Right lobe of liver (tissue), 6 donors: ENCODE measurements at regions not wholly inside any gene's neighbourhood (a gene's known extent, or its start where the extent isn't known, plus 50 kb on each side); places are given as distances from the start of the nearest gene placed in this dataset.

ENCODE experiments used
- ATAC-seq, 4 donors: fragments of 200-7000 bp; cut with Tn5 transposase; one replicate each; pipeline ENCODE4 v1.9.1; 2020; ENCODE audit warnings: mild to moderate bottlenecking in 4 of 4, moderate library complexity in 4 of 4
- DNase-seq, 3 donors: peaks; one replicate each; pipeline ENCODE4 v3.0.0-alpha.2; 2020
- H3K27ac ChIP-seq, 3 donors: fragments of 200-600 bp; one replicate each; pipeline ENCODE4 v1.8.0; 2022
- H3K27me3 ChIP-seq, 2 donors: fragments of 200-600 bp; one replicate each; pipeline ENCODE4 v1.8.0; 2022
- H3K36me3 ChIP-seq, 4 donors: fragments of 200-600 bp; sonication (generic) in 1 of 4; one replicate each; pipeline versions ENCODE4 v1.5.1 to v1.8.0; 2017 to 2022; ENCODE audit warnings: control low read depth in 1 of 4
- H3K4me1 ChIP-seq, 4 donors: fragments of 200-600 bp; sonication (generic) in 1 of 4; one replicate each; pipeline versions ENCODE4 v1.5.1 to v1.8.0; 2017 to 2022; ENCODE audit warnings: control low read depth in 1 of 4
- H3K4me3 ChIP-seq, 3 donors: fragments of 200-600 bp; one replicate each; pipeline ENCODE4 v1.8.0; 2022
- H3K9me3 ChIP-seq, 4 donors: fragments of 200-600 bp; sonication (generic) in 1 of 4; one replicate each; pipeline versions ENCODE4 v1.5.1 to v1.8.0; 2017 to 2022; ENCODE audit warnings: control low read depth in 1 of 4
- POLR2A ChIP-seq: fragments of 450-650 bp; IDR thresholded peaks from one replicate; pipeline ENCODE4 v1.6.1; 2017; ENCODE audit warnings: antibody characterized with exemption, mild to moderate bottlenecking
- WGBS: methylation state at CpG from one replicate; pipeline ENCODE4 v1.1.6; 2018; ENCODE audit warnings: low coverage, low lambda C conversion rate; ENCODE audit not compliant: insufficient coverage; ENCODE audit errors: missing lambda C conversion rate; 5-methylcytosine and 5-hydroxymethylcytosine counted together
- intact Hi-C, 2 donors: fragments of 100-400 bp; cut with DNase I; formaldehyde crosslinking; loops; one replicate each; pipeline versions ENCODE4 v1.11.2 to v1.14.1; 2022
- TF ChIP-seq, protein P1 (sequence below), 4 donors: fragments of 200-600 bp in 3 of 4; fragments of 450-650 bp in 1 of 4; IDR thresholded peaks; one replicate each; pipeline versions ENCODE4 v1.5.1 to v1.8.0; 2016 to 2022; ENCODE audit warnings: antibody characterized with exemption in 4 of 4, mild to moderate bottlenecking in 2 of 4
- donor health status: DM: no; HTN: yes; CAD: no.
- donor health status: DM: no; HTN: no; CAD: no.
- donor health status: DM: no; HTN: no; CAD: no.
- donor health status: DM: no; HTN: yes; CAD: no.
- donor health status: DM: no; HTN: yes; CAD: no.

DNA sequence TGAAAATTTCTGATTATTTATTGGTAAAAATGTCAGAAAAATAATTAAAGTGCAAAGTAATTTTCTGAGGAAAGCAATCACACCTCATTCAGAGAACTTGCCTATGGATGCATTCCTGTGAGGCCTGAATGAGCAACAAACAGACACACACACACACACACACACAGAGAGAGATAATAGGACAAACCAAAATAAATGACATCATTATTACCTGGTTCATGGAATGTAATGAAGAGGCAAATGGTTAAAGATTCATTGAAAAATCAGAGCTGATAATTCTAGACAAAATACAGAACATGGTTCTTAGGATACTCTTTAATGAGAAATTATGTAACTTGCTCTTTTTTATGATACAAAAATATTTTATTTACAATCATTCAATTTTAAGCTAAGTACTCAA, 490.6 kb upstream of the POU3F2 start:
- H3K36me3 ChIP-seq = no peaks in the 10 kb centered on the region
- TF ChIP-seq, protein P1, sequence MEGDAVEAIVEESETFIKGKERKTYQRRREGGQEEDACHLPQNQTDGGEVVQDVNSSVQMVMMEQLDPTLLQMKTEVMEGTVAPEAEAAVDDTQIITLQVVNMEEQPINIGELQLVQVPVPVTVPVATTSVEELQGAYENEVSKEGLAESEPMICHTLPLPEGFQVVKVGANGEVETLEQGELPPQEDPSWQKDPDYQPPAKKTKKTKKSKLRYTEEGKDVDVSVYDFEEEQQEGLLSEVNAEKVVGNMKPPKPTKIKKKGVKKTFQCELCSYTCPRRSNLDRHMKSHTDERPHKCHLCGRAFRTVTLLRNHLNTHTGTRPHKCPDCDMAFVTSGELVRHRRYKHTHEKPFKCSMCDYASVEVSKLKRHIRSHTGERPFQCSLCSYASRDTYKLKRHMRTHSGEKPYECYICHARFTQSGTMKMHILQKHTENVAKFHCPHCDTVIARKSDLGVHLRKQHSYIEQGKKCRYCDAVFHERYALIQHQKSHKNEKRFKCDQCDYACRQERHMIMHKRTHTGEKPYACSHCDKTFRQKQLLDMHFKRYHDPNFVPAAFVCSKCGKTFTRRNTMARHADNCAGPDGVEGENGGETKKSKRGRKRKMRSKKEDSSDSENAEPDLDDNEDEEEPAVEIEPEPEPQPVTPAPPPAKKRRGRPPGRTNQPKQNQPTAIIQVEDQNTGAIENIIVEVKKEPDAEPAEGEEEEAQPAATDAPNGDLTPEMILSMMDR (IDR thresholded peaks at IDR 0.05) = no peak
- TF ChIP-seq POLR2A = no peak
- H3K4me3 ChIP-seq = no peak overlapping the region
- no peaks in the 10 kb centered on the region for H3K9me3 ChIP-seq
- intact Hi-C loops = no loop called here
- H3K27me3 ChIP-seq = no peaks in the 10 kb centered on the region
- H3K27ac ChIP-seq = no peak overlapping the region
- no peak for ATAC-seq
- DNase-seq = no peak
- H3K4me1 ChIP-seq = no peaks in the 10 kb centered on the region

DNA sequence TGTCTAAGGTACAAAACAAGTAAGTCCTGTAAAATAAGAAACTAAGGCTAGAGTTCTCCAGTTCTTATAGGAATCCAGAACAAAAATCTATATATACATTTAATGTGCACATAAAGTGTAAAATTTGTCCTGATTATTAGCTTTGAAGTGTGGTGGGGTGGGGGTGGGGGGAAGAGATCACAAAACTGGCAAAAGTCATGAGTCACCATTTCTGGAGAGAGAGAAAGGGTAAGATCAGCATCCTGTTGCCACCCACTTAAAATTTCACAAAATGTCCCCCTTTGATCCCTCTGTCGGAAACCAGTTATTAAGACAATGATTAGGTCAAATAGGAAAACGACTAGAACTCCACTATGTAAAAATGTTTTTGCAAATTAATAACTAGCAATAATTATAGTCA, 482.0 kb upstream of the POU3F2 start:
- intact Hi-C loops = no loop called here
- TF ChIP-seq, protein P1 (IDR thresholded peaks at IDR 0.05) = no peak
- no peak for TF ChIP-seq POLR2A
- Histone ChIP-seq H3K27ac (no peak overlapping the region), H3K27me3 (no peaks in the 10 kb centered on the region), H3K4me1 (no peaks in the 10 kb centered on the region), H3K36me3 (no peaks in the 10 kb centered on the region), H3K9me3 (no peaks in the 10 kb centered on the region), H3K4me3 (no peak overlapping the region)
- ATAC-seq (no peak), DNase-seq (no peak)
- WGBS = 55% methylated on average over 2 of the region's 2 CpGs

DNA sequence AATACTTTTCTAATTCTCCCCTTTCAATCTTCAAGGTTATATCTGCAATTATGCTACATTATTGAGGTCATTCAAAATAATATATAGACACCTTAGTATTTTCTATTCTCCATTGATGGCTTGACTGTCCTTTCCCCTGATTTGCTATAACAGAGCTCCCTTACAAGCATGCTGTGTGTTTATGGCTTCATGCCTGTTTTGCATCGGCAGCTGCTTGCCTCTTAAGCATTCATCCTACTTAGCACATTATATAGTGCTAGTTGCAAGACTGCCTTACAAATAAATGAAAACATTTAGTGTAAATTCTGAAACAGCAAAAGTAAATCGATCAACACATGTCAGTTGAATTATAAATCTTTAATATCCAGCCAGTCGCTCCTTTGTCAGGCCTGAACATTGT, 476.2 kb upstream of the POU3F2 start:
- Histone ChIP-seq H3K4me3 (no peak overlapping the region), H3K27me3 (no peaks in the 10 kb centered on the region), H3K9me3 (no peaks in the 10 kb centered on the region), H3K4me1 (no peaks in the 10 kb centered on the region), H3K27ac (no peak overlapping the region), H3K36me3 (no peaks in the 10 kb centered on the region)
- no peak for DNase-seq
- no peak for ATAC-seq
- 36% methylated on average over 3 of the region's 3 CpGs for WGBS
- intact Hi-C loops = no loop called here
- TF ChIP-seq, protein P1 (IDR thresholded peaks at IDR 0.05) = no peak
- TF ChIP-seq POLR2A = no peak

DNA sequence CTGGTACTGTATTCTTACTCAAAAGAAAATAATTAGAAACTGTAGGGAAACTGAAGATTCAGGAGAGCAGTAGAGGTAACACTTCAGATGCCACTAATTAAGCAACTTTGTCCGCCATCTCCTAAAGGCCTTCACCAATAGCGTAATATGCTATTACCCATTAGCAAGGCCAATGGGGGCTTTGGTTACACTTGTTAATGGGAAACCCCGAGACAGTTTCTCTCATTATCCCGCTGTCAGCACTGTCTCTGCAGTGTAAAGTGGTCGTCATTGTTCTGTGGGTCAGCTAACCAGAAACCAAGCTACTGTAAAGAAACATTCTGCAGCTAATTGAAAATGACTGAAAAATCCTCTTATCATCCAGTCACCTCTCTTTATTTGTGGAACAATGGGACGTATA, 468.0 kb upstream of the POU3F2 start:
- H3K27me3 ChIP-seq = no peaks in the 10 kb centered on the region
- no peak overlapping the region for H3K4me3 ChIP-seq
- H3K36me3 ChIP-seq = no peaks in the 10 kb centered on the region
- no peak for TF ChIP-seq POLR2A
- TF ChIP-seq, protein P1 (IDR thresholded peaks at IDR 0.05) = no peak
- H3K9me3 ChIP-seq = no peaks in the 10 kb centered on the region
- ATAC-seq (no peak), DNase-seq (no peak)
- no peak overlapping the region for H3K27ac ChIP-seq
- intact Hi-C loops = no loop called here
- no peaks in the 10 kb centered on the region for H3K4me1 ChIP-seq
- 52% methylated on average over 6 of the region's 6 CpGs for WGBS

DNA sequence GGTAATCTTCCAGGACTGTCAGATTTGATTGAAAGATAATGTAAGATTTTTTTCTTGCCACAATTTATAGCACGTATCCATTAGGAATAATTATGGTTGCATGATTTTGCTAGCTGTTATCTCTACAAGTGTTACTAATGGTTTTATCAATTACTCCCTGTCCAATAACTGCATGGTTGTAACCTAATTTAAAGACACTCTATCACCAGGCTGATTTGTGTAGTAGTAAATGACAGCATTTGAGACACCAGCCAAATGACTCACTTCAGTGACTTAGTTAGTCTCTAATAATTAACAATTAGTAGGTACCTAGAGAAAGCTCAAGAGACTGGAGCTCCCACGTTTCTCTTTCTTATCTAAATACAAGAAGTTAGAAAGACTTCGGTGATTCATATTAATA, 453.8 kb upstream of the POU3F2 start:
- H3K27ac ChIP-seq = no peak overlapping the region
- no peaks in the 10 kb centered on the region for H3K9me3 ChIP-seq
- ATAC-seq (no peak), DNase-seq (no peak)
- TF ChIP-seq, protein P1 (IDR thresholded peaks at IDR 0.05) = no peak
- TF ChIP-seq POLR2A = no peak
- H3K36me3 ChIP-seq = no peaks in the 10 kb centered on the region
- intact Hi-C loops = no loop called here
- H3K4me1 ChIP-seq = no peaks in the 10 kb centered on the region
- 50% methylated on average over 3 of the region's 3 CpGs for WGBS
- no peak overlapping the region for H3K4me3 ChIP-seq
- no peaks in the 10 kb centered on the region for H3K27me3 ChIP-seq
